GM13977 (cell line): ENCODE measurements at regions not wholly inside any gene's neighbourhood (a gene's known extent, or its start where the extent isn't known, plus 50 kb on each side); places are given as distances from the start of the nearest gene placed in this dataset.
"Not testable (repeated sequence)": the region's sequence is repeated elsewhere in the genome, so short reads cannot be mapped to it uniquely, and the experiment has no call there.

Source experiments
- DNase-seq: peaks from one replicate; pipeline ENCODE4 v3.0.0; 2012; ENCODE audit warnings: low spot score
- CTCF ChIP-seq: IDR thresholded peaks from 2 replicates; pipeline ENCODE4 v1.5.1; 2012; ENCODE audit warnings: mild to moderate bottlenecking, control low read depth; ENCODE audit not compliant: insufficient read depth; ENCODE audit errors: extremely low read depth, missing control alignments
- in situ Hi-C: fragments of 300-500 bp; cut with MboI; formaldehyde crosslinking; loops from one replicate; pipeline ENCODE4 v1.12.0; 2022; ENCODE audit warnings: low sequenced_read_pairs, low pct_unique_long_range_greater_than_20kb, mixed read lengths, inconsistent platforms; ENCODE audit not compliant: unreplicated experiment

DNA sequence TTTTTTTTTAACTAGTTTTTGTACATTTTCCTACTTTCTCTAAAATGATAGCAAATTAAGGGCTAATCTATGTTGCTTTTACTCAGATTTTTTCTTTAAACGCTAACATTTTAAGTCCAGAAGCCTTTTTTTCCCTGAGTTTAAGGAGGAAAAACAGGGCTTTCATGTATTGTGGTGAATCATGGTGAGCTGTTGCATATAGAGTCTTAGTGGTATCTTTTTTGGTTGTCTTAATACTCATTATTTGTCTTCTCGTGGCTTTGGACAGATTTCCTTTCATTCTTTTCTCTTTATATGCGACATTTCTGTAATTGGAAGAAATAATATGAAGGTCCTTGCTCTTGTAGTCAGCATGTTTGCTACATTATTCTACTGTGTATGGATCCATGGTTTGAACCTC lies 1015.6 kb downstream of the PLA2G4A start:
- DNase-seq = no peak
- in situ Hi-C loops = no loop called here
- no peak for TF ChIP-seq CTCF

DNA sequence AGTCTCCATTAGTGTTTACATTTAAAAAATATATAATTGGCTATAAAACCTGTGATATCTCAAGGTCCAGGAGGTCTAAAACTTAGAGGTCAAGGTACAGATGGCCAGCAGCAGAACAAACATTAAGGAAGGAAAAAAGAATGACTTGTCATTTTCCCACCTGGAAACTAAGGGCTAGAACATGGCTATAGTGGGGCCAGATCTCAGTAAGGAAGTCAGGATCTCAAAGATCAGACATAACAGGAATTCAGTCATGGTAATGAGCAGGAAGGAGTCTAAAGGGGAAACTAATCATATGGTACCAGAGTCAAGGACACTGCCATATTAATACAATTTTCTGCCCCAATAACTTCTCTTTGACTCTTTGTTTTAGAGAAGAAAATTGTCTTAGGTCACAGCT lies 1018.8 kb downstream of the PLA2G4A start:
- no peak for TF ChIP-seq CTCF
- in situ Hi-C loops = no loop called here

DNA sequence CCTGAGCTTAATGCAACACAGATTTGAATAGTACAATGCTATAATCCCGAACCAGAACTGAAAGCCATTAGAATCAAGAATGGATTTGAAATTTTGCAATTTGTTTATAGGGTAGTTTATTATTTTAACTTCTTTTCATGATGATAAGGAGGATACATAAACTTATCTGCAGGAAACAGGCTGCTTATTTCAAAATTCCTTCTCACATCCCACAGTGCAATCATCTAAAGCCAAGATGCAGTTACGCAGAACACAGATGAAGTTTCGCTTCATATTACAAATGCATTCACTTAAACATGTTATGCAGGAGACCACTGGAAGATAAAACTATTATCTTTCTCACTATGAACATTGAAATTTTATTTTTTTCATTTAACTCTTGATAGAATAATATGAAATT lies 1019.6 kb downstream of the PLA2G4A start:
- no peak for TF ChIP-seq CTCF
- in situ Hi-C loops = no loop called here
- DNase-seq = no peak

More for the DNA sequence above, 1018.8 kb downstream of the PLA2G4A start:
- DNase-seq = no peak

DNA sequence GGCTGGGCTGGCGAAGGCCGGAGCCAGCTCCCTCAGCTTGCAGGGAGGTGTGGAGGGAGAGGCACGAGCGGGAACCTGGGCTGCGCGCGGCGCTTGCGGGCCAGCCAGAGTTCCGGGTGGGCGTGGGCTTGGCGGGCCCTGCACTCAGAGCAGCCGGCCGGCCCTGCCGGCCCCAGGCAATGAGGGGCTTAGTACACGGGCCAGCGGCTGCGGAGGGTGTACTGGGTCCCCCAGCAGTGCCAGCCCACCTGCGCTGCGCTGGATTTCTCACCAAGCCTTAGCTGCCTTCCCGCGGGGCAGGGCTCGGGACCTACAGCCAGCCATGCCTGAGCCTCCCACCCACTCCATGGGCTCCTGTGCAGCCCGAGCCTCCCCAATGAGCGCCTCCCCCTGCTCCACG lies 1021.4 kb downstream of the PLA2G4A start:
- DNase-seq, in situ Hi-C loops: not testable (repeated sequence)

GRCh38 chr1:187853505-187853904 lies 1024.8 kb downstream of the PLA2G4A start:
- TF ChIP-seq CTCF = no peak

DNA sequence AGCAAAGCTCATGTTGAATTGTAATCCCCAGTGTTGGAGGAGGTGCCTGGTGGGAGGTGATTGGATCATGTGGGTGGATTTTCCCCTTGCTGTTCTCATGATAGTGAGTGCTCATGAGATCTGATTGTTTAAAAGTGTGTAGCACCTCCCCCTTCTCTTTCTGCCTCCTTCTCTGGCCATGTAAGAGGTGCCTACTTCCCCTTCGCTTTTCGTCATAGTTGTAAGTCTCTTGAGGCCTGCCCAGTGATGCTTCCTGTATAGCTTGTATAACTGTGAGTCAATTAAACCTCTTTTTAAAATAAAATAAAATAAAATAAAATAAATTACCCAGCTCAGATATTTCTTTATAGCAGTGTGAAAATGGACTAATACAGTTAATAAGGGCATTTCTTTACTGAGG lies 1025.7 kb downstream of the PLA2G4A start:
- TF ChIP-seq CTCF = no peak
- in situ Hi-C loops = no loop called here
- no peak for DNase-seq

More at GRCh38 chr1:187853505-187853904, 1024.8 kb downstream of the PLA2G4A start:
- no peak for DNase-seq
- in situ Hi-C loops = no loop called here

- no peak for DNase-seq
- TF ChIP-seq CTCF = no peak
- in situ Hi-C loops = no loop called here
These were observed 1033.8 kb downstream of the PLA2G4A start for GRCh38 chr1:187862506-187862905.
